ENCODE measurements at regions not wholly inside any gene's neighbourhood (a gene's known extent, or its start where the extent isn't known, plus 50 kb on each side); places are given as distances from the start of the nearest gene placed in this dataset.

DNA sequence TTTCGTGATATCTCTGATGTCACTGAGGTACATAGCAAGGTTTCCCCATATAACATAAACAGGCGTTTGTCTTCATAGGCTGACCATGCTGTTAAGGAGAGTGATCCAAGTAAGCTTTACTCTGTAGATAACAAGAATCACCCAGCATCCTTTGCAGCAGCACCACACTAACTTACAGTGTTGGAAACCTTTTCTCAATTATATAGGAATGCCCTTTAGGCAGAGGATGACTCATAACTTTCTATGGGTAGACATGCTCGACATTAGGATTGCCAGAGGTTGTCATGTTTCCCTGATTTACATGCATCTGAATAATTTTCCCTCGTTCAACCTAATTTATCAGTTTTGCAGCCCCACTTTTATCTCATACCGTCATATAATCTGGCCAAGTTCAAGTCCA lies 870.0 kb upstream of the CDH9 start:
- TF ChIP-seq EZH2 (IDR thresholded peaks at IDR 0.05; ENCODE audit: low read length, missing control alignments) = no peak
- TF ChIP-seq, protein P1, sequence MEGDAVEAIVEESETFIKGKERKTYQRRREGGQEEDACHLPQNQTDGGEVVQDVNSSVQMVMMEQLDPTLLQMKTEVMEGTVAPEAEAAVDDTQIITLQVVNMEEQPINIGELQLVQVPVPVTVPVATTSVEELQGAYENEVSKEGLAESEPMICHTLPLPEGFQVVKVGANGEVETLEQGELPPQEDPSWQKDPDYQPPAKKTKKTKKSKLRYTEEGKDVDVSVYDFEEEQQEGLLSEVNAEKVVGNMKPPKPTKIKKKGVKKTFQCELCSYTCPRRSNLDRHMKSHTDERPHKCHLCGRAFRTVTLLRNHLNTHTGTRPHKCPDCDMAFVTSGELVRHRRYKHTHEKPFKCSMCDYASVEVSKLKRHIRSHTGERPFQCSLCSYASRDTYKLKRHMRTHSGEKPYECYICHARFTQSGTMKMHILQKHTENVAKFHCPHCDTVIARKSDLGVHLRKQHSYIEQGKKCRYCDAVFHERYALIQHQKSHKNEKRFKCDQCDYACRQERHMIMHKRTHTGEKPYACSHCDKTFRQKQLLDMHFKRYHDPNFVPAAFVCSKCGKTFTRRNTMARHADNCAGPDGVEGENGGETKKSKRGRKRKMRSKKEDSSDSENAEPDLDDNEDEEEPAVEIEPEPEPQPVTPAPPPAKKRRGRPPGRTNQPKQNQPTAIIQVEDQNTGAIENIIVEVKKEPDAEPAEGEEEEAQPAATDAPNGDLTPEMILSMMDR (conservative IDR thresholded peaks at IDR 0.05 in 1 of 2, IDR thresholded peaks at IDR 0.05 in 1 of 2; ENCODE audit: low read depth in 1 of 2, low read length in 2 of 2) = no peak

Data from fibroblast of lung (primary cell).